ENCODE measurements at regions not wholly inside any gene's neighbourhood (a gene's known extent, or its start where the extent isn't known, plus 50 kb on each side); places are given as distances from the start of the nearest gene placed in this dataset.

DNA sequence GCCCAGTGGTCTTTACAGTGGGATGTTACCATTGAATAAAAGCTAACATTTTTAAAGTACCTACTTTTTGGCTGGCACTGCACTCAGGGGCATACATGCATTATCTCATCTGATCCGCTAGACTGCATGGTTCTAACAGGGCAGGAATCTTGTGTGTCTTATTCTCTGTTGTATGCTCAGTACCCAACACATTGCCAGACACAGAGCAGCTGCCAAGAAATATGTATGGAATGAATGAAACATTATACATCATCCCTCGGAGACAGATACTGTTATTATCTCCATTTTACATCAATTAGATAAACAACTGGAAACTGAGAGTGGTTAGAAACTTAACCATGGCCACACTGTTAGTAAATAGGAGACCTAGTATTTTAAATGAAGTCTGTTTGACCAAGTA is 74.1 kb upstream of the CDH11 start:
- TF ChIP-seq, protein P1, sequence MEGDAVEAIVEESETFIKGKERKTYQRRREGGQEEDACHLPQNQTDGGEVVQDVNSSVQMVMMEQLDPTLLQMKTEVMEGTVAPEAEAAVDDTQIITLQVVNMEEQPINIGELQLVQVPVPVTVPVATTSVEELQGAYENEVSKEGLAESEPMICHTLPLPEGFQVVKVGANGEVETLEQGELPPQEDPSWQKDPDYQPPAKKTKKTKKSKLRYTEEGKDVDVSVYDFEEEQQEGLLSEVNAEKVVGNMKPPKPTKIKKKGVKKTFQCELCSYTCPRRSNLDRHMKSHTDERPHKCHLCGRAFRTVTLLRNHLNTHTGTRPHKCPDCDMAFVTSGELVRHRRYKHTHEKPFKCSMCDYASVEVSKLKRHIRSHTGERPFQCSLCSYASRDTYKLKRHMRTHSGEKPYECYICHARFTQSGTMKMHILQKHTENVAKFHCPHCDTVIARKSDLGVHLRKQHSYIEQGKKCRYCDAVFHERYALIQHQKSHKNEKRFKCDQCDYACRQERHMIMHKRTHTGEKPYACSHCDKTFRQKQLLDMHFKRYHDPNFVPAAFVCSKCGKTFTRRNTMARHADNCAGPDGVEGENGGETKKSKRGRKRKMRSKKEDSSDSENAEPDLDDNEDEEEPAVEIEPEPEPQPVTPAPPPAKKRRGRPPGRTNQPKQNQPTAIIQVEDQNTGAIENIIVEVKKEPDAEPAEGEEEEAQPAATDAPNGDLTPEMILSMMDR (IDR thresholded peaks at IDR 0.05; ENCODE audit: low read depth, low read length, poor library complexity, severe bottlenecking), result no peak
- TF ChIP-seq EZH2phosphoT487 (IDR thresholded peaks at IDR 0.05; ENCODE audit: borderline replicate concordance, low read length), result no peak

All from DOHH2 (cell line).